GM21619 (cell line): ENCODE measurements at regions not wholly inside any gene's neighbourhood (a gene's known extent, or its start where the extent isn't known, plus 50 kb on each side); places are given as distances from the start of the nearest gene placed in this dataset.
A peak's percentile ranks its signal among the peaks of the same experiment; 100 is the strongest.

ENCODE experiments used
- ATAC-seq: cut with Tn5 transposase; IDR thresholded peaks from one replicate; pipeline ENCODE4 v1.9.1; 2021; ENCODE audit not compliant: unreplicated experiment

- no peak for ATAC-seq
Measured at GRCh38 chr12:43294916-43295315, 257.1 kb downstream of the ADAMTS20 start.

GRCh38 chr12:43294147-43294546 lies 257.9 kb downstream of the ADAMTS20 start:
- no peak for ATAC-seq

- no peak for ATAC-seq
Measured at GRCh38 chr12:43293396-43293795, 258.6 kb downstream of the ADAMTS20 start.

GRCh38 chr12:43292699-43293098 lies 259.3 kb downstream of the ADAMTS20 start:
- ATAC-seq, result no peak

GRCh38 chr12:43291516-43291915 lies 260.5 kb downstream of the ADAMTS20 start:
- ATAC-seq, result no peak

- no peak for ATAC-seq
Measured at GRCh38 chr12:43290836-43291235, 261.2 kb downstream of the ADAMTS20 start.

GRCh38 chr12:43289426-43289801 lies 262.6 kb downstream of the ADAMTS20 start:
- no peak for ATAC-seq

- ATAC-seq, result no peak
Measured at GRCh38 chr12:43288671-43289425, 263.2 kb downstream of the ADAMTS20 start.

- ATAC-seq, result no peak
Measured at GRCh38 chr12:43287706-43288383, 264.2 kb downstream of the ADAMTS20 start.

GRCh38 chr12:43286986-43287385 lies 265.0 kb downstream of the ADAMTS20 start:
- no peak for ATAC-seq

- ATAC-seq, result peak; percentile 80
Measured at GRCh38 chr12:43285159-43285598, 266.8 kb downstream of the ADAMTS20 start.

GRCh38 chr12:43284486-43285158 lies 267.4 kb downstream of the ADAMTS20 start:
- ATAC-seq, result no peak

- ATAC-seq, result no peak
Measured at GRCh38 chr12:43283206-43283605, 268.8 kb downstream of the ADAMTS20 start.

- ATAC-seq, result no peak
Measured at GRCh38 chr12:43282106-43282505, 269.9 kb downstream of the ADAMTS20 start.

- ATAC-seq, result no peak
Measured at GRCh38 chr12:43281563-43281962, 270.4 kb downstream of the ADAMTS20 start.

GRCh38 chr12:43278541-43278832 lies 273.5 kb downstream of the ADAMTS20 start:
- ATAC-seq, result no peak

- ATAC-seq, result peak; percentile 88
Measured at GRCh38 chr12:43277651-43278540, 274.1 kb downstream of the ADAMTS20 start.

GRCh38 chr12:43273467-43273866 lies 278.5 kb downstream of the ADAMTS20 start:
- no peak for ATAC-seq

GRCh38 chr12:43271659-43272058 lies 280.3 kb downstream of the ADAMTS20 start:
- no peak for ATAC-seq

- ATAC-seq, result no peak
Measured at GRCh38 chr12:43267818-43268217, 284.2 kb downstream of the ADAMTS20 start.

- ATAC-seq, result no peak
Measured at GRCh38 chr12:43261701-43262100, 290.3 kb downstream of the ADAMTS20 start.
